Breast epithelium (tissue), 4 donors: ENCODE measurements at regions not wholly inside any gene's neighbourhood (a gene's known extent, or its start where the extent isn't known, plus 50 kb on each side); places are given as distances from the start of the nearest gene placed in this dataset.

ENCODE experiments used
- DNase-seq, 2 donors: peaks; one replicate each; pipeline ENCODE4 v3.0.0-alpha.2; 2019; ENCODE audit warnings: low spot score in 2 of 2
- H3K27ac ChIP-seq, 2 donors: fragments of 200-600 bp; sonication (generic) in 1 of 2; one replicate each; pipeline ENCODE4 v1.5.1; 2016 to 2019; ENCODE audit warnings: mild to moderate bottlenecking in 1 of 2
- H3K27me3 ChIP-seq, 2 donors: fragments of 200-600 bp; sonication (generic) in 1 of 2; one replicate each; pipeline versions ENCODE4 v1.5.1 to v1.6.0; 2017 to 2019; ENCODE audit warnings: control low read depth in 1 of 2, mild to moderate bottlenecking in 1 of 2
- H3K36me3 ChIP-seq: fragments of 200-600 bp; one replicate; pipeline ENCODE4 v1.5.1; 2019
- H3K4me1 ChIP-seq, 2 donors: fragments of 200-600 bp; sonication (generic); one replicate each; pipeline ENCODE4 v1.5.1; 2016 to 2019; ENCODE audit warnings: control low read depth in 1 of 2
- H3K4me3 ChIP-seq, 3 donors: fragments of 200-600 bp; sonication (generic); 1 replicate in 2 of 3; 2 replicates in 1 of 3; pipeline ENCODE4 v1.5.1; 2016 to 2019; ENCODE audit warnings: mild to moderate bottlenecking in 3 of 3, moderate library complexity in 2 of 3
- H3K9me3 ChIP-seq, 2 donors: fragments of 200-600 bp; sonication (generic) in 1 of 2; one replicate each; pipeline ENCODE4 v1.5.1; 2016 to 2019; ENCODE audit warnings: control low read depth in 1 of 2
- CTCF ChIP-seq, 3 donors: fragments of 450-650 bp; IDR thresholded peaks; one replicate each; pipeline ENCODE4 v1.5.1; 2016 to 2017; ENCODE audit warnings: antibody characterized with exemption in 3 of 3, mild to moderate bottlenecking in 3 of 3, moderate library complexity in 3 of 3
- POLR2A ChIP-seq: fragments of 450-650 bp; IDR thresholded peaks from one replicate; pipeline ENCODE4 v1.6.1; 2016; ENCODE audit warnings: antibody characterized with exemption, mild to moderate bottlenecking, moderate library complexity
- POLR2AphosphoS5 ChIP-seq, 3 donors: sonication (generic); formaldehyde crosslinking; IDR thresholded peaks; one replicate each; pipeline ENCODE4 v1.6.1; 2017; ENCODE audit warnings: antibody characterized with exemption in 3 of 3
- intact Hi-C: fragments of 100-400 bp; cut with DNase I; formaldehyde crosslinking; loops from one replicate; pipeline ENCODE4 v1.15.1; 2023; ENCODE audit warnings: low total_unique reads

GRCh38 chr21:38167345-38167744 lies 89.4 kb upstream of the KCNJ15 start:
- Histone ChIP-seq H3K9me3 (no peaks in the 10 kb centered on the region), H3K4me3 (no peak overlapping the region), H3K27me3 (no peaks in the 10 kb centered on the region), H3K36me3 (no peaks in the 10 kb centered on the region), H3K27ac (no peak overlapping the region), H3K4me1 (no peaks in the 10 kb centered on the region)
- intact Hi-C loops, result no loop called here
- TF ChIP-seq POLR2A, result no peak
- no peak for TF ChIP-seq CTCF (IDR thresholded peaks at IDR 0.05)
- TF ChIP-seq POLR2AphosphoS5 (IDR thresholded peaks at IDR 0.05), result no peak
- no peak for DNase-seq

- no peak overlapping the region for H3K27ac ChIP-seq
- H3K9me3 ChIP-seq, result no peaks in the 10 kb centered on the region
- no peaks in the 10 kb centered on the region for H3K36me3 ChIP-seq
- intact Hi-C loops, result no loop called here
- TF ChIP-seq POLR2AphosphoS5 (IDR thresholded peaks at IDR 0.05) (no peak), CTCF (IDR thresholded peaks at IDR 0.05) (peak in 1 of 3 donors; percentile 49), POLR2A (no peak)
- no peaks in the 10 kb centered on the region for H3K27me3 ChIP-seq
- H3K4me1 ChIP-seq, result no peaks in the 10 kb centered on the region
- no peak for DNase-seq
- H3K4me3 ChIP-seq, result no peak overlapping the region
Observed at GRCh38 chr21:38170283-38170682, 86.5 kb upstream of the KCNJ15 start.

DNA sequence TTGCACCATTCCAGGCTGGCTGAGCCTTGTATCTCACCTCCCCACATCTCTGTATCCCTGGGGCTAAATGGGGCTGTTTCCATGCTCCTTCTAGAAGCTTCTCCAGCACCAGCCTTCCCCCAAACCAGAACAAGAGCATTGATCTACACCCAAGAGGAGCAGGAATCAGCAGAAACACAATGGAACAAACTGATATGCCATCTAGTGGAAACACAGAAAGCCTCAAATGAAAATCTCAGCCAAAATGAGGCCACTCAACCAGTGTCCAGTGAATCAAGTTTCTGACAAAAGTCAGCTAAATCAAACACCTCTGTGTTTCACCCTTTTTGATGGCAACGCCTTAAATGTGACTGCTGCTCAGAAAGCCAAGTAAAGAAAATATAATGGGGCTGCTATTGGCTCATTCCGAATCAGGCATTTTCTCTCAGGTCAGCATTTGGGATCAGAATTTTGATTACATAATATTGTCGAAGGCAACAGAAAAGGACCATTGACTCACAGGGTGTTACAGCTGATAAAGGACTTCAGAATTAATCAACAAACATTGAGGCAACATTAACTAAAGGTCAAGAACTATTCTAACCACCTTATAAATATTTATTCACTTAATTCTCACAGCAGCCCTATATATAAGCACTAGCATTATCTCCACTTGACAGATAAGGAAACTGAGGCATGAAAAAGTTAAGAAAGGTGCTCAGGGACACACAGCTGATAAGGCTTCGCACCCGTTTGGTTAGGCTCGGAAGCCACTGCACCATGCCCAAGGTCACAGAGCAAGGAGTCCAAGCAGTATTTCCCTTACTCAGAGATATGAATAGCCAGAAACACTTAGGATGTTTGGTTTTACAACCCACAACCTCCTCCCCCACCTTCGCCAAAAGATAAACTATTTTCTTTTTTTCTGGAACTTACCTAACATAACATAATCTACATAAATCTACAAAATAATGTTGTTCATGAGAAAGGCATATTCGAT lies 85.8 kb upstream of the KCNJ15 start:
- Histone ChIP-seq H3K36me3 (no peaks in the 10 kb centered on the region), H3K4me3 (no peak overlapping the region), H3K4me1 (no peaks in the 10 kb centered on the region), H3K27ac (no peak overlapping the region), H3K9me3 (no peaks in the 10 kb centered on the region), H3K27me3 (no peaks in the 10 kb centered on the region)
- no peak for DNase-seq
- intact Hi-C loops, result no loop called here
- no peak for TF ChIP-seq CTCF (IDR thresholded peaks at IDR 0.05)
- TF ChIP-seq POLR2AphosphoS5 (IDR thresholded peaks at IDR 0.05), result no peak
- no peak for TF ChIP-seq POLR2A

DNA sequence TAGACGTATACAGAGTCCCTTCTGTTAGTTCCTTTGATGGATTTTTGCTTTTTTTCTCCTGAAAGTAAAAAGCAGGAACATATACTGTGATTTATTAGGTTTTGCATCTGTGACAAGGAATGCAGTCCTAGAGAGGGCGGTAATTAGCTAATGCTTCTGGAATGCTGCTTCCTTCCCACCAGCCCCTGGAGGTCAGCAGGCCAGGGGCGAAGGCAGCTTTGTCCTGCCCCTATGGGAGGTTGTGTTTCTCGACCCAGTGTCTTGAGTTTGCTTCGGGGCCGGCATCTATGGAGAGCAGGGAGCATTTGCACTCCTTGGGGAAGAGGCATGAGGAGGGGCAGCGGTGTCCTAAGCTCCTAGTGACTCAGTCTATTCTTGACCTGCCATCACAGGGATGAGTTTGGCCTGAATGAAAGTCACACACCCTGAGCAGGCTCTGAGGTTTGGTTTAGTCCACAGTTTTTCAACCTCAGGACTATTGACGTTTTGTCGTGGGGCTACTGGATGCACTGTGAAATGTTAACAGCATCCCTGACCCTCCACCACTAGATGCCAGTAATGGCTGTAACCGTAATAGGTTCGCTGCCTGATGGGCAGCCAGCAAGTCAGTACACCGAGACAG lies 85.0 kb upstream of the KCNJ15 start:
- Histone ChIP-seq H3K36me3 (no peaks in the 10 kb centered on the region), H3K27ac (no peak overlapping the region), H3K4me1 (no peaks in the 10 kb centered on the region), H3K4me3 (no peak overlapping the region), H3K27me3 (no peaks in the 10 kb centered on the region), H3K9me3 (no peaks in the 10 kb centered on the region)
- TF ChIP-seq POLR2AphosphoS5 (IDR thresholded peaks at IDR 0.05) (no peak), POLR2A (no peak), CTCF (IDR thresholded peaks at IDR 0.05) (no peak)
- DNase-seq, result no peak
- intact Hi-C loops, result no loop called here
